ENCODE measurements at regions not wholly inside any gene's neighbourhood (a gene's known extent, or its start where the extent isn't known, plus 50 kb on each side); places are given as distances from the start of the nearest gene placed in this dataset.

- no peak for TF ChIP-seq EZH2 (IDR thresholded peaks at IDR 0.05)
- TF ChIP-seq POLR2AphosphoS5 (IDR thresholded peaks at IDR 0.05; ENCODE audit: borderline replicate concordance, low read depth, low read length) = no peak
These were observed 49.9 kb upstream of the ADGRF1 start for GRCh38 chr6:47091886-47092668.

Data from SK-N-MC (cell line).